HEK293T (cell line): ENCODE measurements at regions not wholly inside any gene's neighbourhood (a gene's known extent, or its start where the extent isn't known, plus 50 kb on each side); places are given as distances from the start of the nearest gene placed in this dataset.

Experiments used
- ARNT ChIP-seq: fragments of 450-650 bp; IDR thresholded peaks from 2 replicates; pipeline ENCODE4 v1.6.1; 2017; ENCODE audit warnings: mild to moderate bottlenecking
- BHLHE40 ChIP-seq: fragments of 450-650 bp; IDR thresholded peaks from 2 replicates; pipeline ENCODE4 v1.6.1; 2016; ENCODE audit warnings: mild to moderate bottlenecking, moderate library complexity, borderline replicate concordance
- CTBP1 ChIP-seq: fragments of 450-650 bp; IDR thresholded peaks from 2 replicates; pipeline ENCODE4 v1.6.1; 2016; ENCODE audit warnings: borderline replicate concordance
- ELF4 ChIP-seq: fragments of 450-650 bp; IDR thresholded peaks from 2 replicates; pipeline ENCODE4 v1.6.1; 2017; ENCODE audit warnings: antibody characterized with exemption
- FOXA1 ChIP-seq: fragments of 450-650 bp; IDR thresholded peaks from 2 replicates; pipeline ENCODE4 v1.6.1; 2016; ENCODE audit warnings: mild to moderate bottlenecking
- FOXK2 ChIP-seq: fragments of 450-650 bp; IDR thresholded peaks from 2 replicates; pipeline ENCODE4 v1.6.1; 2016; ENCODE audit warnings: mild to moderate bottlenecking
- FOXM1 ChIP-seq: fragments of 450-650 bp; IDR thresholded peaks from 2 replicates; pipeline ENCODE4 v1.6.1; 2017; ENCODE audit warnings: mild to moderate bottlenecking, borderline replicate concordance
- HDGF ChIP-seq: fragments of 450-650 bp; IDR thresholded peaks from 2 replicates; pipeline ENCODE4 v1.6.1; 2017; ENCODE audit warnings: antibody characterized with exemption, borderline replicate concordance
- LEF1 ChIP-seq: fragments of 450-650 bp; IDR thresholded peaks from 2 replicates; pipeline ENCODE4 v1.6.1; 2017; ENCODE audit warnings: mild to moderate bottlenecking, borderline replicate concordance
- NFRKB ChIP-seq: fragments of 450-650 bp; IDR thresholded peaks from 2 replicates; pipeline ENCODE4 v1.6.1; 2016; ENCODE audit warnings: mild to moderate bottlenecking, moderate library complexity
- SP1 ChIP-seq: fragments of 450-650 bp; IDR thresholded peaks from 2 replicates; pipeline ENCODE4 v1.6.1; 2017
- SUZ12 ChIP-seq: fragments of 450-650 bp; IDR thresholded peaks from 2 replicates; pipeline ENCODE4 v1.6.1; 2016; ENCODE audit warnings: mild to moderate bottlenecking
- TARDBP ChIP-seq: fragments of 450-650 bp; IDR thresholded peaks from 2 replicates; pipeline ENCODE4 v1.6.1; 2016
- TF ChIP-seq, protein P1 (sequence below): fragments of 450-650 bp; IDR thresholded peaks from 2 replicates; pipeline ENCODE4 v1.6.1; 2016

GRCh38 chr3:30952786-30953185, 58.3 kb upstream of the GADL1 start:
- no peak for TF ChIP-seq ARNT
- no peak for TF ChIP-seq FOXM1
- TF ChIP-seq ELF4, result no peak
- TF ChIP-seq BHLHE40, result no peak
- TF ChIP-seq FOXA1, result no peak
- TF ChIP-seq CTBP1, result no peak
- no peak for TF ChIP-seq FOXK2
- TF ChIP-seq HDGF, result no peak
- no peak for TF ChIP-seq SUZ12
- TF ChIP-seq LEF1, result no peak
- TF ChIP-seq NFRKB, result no peak
- TF ChIP-seq TARDBP, result no peak
- no peak for TF ChIP-seq SP1
- TF ChIP-seq, protein P1, sequence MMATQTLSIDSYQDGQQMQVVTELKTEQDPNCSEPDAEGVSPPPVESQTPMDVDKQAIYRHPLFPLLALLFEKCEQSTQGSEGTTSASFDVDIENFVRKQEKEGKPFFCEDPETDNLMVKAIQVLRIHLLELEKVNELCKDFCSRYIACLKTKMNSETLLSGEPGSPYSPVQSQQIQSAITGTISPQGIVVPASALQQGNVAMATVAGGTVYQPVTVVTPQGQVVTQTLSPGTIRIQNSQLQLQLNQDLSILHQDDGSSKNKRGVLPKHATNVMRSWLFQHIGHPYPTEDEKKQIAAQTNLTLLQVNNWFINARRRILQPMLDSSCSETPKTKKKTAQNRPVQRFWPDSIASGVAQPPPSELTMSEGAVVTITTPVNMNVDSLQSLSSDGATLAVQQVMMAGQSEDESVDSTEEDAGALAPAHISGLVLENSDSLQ, result no peak
